HG03378 (cell line): ENCODE measurements at regions not wholly inside any gene's neighbourhood (a gene's known extent, or its start where the extent isn't known, plus 50 kb on each side); places are given as distances from the start of the nearest gene placed in this dataset.
"Not testable (repeated sequence)": the region's sequence is repeated elsewhere in the genome, so short reads cannot be mapped to it uniquely, and the experiment has no call there.

Source experiments
- ATAC-seq: cut with Tn5 transposase; IDR thresholded peaks from one replicate; pipeline ENCODE4 v1.9.1; 2021; ENCODE audit warnings: mild to moderate bottlenecking, moderate library complexity; ENCODE audit not compliant: unreplicated experiment

DNA sequence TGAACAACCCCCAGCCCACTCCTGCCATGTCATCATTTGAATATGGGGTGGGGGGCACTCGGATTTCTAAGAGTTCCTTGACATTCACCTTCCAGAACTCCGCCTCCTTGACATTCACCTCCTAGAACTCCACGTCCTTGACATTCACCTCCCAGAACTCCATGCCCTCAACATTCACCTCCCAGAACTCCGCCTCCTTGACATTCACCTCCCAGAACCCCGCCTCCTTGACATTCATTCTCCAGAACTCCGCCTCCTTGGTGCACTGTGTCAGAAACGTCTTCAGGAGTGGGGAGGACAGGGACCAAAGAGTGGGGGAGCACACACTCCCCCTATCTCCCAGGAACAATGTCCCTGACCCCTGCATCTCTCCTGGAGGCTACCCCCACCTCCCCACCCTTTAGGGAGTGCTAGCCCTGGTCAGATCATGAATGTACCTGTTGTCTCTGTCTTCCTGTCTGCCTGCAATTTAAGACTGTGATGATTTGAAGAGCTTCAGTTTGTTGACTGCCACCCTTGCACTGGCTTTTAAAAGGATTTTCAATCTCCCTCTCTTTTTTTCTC lies 110.1 kb downstream of the NPTX2 start:
- ATAC-seq, result no peak

DNA sequence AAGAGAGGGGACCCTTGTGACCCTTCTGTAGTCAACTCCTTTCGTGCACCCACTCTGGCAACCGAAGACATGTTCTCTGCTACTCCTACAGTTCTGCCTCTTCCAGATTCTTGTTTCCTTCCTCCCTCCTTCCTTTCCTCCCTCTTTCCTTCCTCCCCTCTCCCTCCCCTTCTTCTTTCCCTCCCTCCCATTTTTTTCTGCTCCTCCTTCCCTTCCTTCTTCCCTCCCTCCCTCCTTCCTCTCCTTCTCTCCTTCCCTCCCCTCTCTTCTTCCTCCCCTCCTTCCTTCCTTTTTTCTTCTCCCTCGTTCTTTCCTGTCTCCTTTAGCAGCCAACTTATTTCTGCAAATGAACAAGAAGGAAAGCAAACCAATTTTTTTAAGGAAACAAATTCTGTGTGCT lies 111.5 kb downstream of the NPTX2 start:
- no peak for ATAC-seq

DNA sequence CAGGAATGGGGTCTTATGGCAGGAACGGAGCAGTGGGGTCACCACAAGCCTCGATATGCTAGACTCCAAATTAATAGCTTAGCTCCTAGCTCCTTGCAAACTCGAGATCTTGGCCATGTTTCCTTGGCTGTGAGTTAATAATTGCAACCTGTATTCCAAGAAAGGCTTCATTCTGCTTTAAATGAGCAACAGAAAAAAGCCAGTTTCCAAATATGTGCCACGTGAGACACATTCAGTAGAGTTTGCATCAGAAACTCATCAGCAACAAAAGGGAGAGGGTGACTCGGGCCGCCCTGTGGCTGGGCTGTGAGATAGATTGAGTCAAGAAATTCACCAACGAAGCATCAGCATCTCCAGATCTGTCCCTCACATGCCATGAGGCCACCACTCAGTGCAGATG lies 112.0 kb downstream of the NPTX2 start:
- ATAC-seq, result no peak

DNA sequence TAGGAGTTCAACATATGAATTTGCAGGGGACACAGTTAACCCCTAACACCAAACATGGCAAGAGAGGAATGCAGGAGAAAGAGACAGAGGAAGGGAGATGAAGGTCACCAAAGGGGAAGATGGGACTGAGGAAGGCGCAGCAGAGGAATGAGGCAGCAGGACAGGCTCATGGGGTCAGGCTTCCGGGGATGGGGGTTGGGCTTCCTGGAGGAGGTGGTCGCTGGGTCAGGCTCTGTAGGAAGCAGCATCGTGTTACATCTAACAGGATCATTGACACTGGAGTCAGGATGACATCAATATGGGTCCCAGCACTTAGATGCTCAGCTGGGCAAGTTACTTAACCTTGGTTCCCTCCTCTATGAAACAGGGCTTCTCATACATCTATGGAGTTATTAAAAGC lies 113.2 kb downstream of the NPTX2 start:
- no peak for ATAC-seq

DNA sequence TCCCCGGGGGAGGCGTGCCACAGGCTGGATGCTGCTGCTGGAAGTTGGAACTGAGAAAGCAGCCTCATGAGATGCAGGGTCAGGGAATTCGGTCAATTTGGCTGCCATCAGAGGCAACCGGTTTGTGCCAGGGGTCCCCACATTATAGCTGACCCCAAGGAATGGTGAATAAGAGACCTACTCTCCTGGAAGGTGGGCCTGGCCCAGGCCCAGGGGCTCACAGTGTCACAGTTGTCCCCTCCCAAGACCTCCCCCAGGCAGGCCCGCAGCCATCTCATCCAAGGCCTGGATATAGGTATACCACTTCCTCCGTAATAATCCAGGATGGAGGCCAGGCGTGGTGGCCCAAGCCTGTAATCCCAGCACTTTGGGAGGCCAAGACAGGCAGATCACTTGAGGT lies 114.6 kb downstream of the NPTX2 start:
- ATAC-seq, result no peak

DNA sequence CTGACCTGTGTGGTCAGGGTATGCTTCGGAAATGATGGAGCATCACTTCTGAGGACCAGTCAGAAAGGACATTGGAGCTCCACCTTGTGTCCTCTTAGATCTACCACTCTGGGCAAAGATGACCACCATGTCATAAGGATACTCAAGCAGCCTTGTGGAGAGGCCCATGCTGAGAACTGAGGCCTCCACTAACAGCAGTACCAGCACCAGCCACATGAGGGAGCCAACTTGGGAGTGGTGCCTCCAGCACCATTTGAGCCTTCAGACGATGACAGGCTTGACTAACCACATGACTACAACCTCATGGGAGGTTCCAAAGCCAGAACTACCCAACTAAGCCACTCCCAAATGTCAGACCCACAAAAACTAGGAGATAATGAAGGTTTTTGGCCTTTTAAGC lies 116.0 kb downstream of the NPTX2 start:
- ATAC-seq, result no peak

GRCh38 chr7:98735801-98736200 lies 118.7 kb downstream of the NPTX2 start:
- no peak for ATAC-seq

- not testable (repeated sequence) for ATAC-seq
Measured at GRCh38 chr7:98736461-98736860, 119.4 kb downstream of the NPTX2 start.

- no peak for ATAC-seq
Measured at GRCh38 chr7:98737176-98737575, 120.1 kb downstream of the NPTX2 start.

- no peak for ATAC-seq
Measured at GRCh38 chr7:98740643-98741042, 123.6 kb downstream of the NPTX2 start.

DNA sequence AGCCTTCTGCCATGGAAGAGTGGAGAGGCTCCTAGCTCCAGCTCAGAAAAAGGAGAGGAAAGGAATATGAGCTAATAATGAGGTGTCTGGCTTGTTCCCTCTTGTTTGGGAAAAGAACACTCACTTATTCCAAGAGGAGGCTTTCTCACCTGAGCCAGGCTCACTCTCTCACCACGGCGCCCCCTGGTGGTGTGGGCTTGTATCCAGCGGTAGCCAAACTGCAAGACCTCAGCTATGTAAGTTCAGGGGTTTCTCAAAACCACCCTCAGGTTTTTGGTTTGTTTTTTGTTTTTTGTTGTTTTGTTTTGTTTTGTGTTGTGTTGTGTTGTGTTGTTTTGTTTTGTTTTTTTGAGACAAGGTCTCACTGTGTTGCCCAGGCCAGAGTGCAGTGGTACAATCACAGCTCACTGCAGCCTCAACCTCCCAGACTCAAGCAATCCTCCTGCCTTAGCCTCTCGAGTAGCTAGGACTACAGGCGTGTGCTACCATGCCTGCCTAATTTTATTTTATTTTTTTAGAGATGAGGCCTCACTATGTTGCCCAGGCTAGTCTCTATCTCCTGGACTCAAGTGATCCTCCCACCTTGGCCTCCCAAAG lies 124.0 kb downstream of the TMEM130 start:
- no peak for ATAC-seq

- ATAC-seq, result no peak
Measured at GRCh38 chr7:98748090-98748489, 121.7 kb downstream of the TMEM130 start.

DNA sequence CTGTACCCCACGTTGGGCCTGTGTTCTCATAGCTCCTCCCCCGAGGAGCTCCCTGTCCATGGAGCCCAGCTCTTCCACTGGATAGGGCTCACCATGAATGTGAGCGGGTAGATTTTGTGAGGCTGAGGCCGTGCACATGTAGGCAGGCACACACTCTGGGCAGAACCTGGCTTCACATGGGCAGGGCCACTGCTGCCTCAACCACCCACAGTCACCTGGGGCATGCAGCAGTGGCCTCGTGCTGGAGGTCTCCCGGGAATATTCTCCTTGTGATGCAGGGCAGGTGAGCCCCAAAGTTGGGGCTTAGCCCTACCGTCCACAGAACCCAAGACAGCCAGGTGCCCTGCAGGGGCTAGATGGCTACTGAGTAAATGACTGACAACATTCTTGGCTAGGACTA lies 116.6 kb downstream of the TMEM130 start:
- no peak for ATAC-seq

GRCh38 chr7:98753989-98754479 lies 115.8 kb downstream of the TMEM130 start:
- no peak for ATAC-seq

GRCh38 chr7:98755138-98755898 lies 114.5 kb downstream of the TMEM130 start:
- no peak for ATAC-seq

GRCh38 chr7:98758157-98758556 lies 111.7 kb downstream of the TMEM130 start:
- no peak for ATAC-seq

GRCh38 chr7:98760201-98760651 lies 109.6 kb downstream of the TMEM130 start:
- ATAC-seq, result no peak

GRCh38 chr7:98761225-98761624 lies 108.6 kb downstream of the TMEM130 start:
- no peak for ATAC-seq

DNA sequence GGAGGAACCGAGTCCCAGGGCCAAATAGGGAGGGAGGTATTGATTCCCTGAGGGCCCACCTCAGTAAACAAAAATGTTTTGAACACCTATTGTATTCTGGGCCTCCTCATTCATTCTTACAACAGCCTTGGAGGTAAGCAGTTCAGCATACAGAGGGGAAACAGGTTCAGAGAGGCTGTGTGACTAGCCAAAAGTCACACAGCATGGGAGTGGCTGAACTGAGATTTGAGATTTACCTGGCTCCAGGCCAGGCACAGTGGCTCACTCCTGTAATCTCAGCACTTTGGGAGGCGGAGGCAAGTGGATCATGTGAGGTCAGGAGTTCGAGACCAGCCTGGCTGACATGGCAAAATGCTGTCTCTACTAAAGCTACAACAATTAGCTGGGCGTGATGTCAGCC lies 107.2 kb downstream of the TMEM130 start:
- ATAC-seq, result no peak

GRCh38 chr7:98763441-98763840 lies 106.4 kb downstream of the TMEM130 start:
- ATAC-seq, result no peak

GRCh38 chr7:98764946-98765345 lies 104.9 kb downstream of the TMEM130 start:
- no peak for ATAC-seq

DNA sequence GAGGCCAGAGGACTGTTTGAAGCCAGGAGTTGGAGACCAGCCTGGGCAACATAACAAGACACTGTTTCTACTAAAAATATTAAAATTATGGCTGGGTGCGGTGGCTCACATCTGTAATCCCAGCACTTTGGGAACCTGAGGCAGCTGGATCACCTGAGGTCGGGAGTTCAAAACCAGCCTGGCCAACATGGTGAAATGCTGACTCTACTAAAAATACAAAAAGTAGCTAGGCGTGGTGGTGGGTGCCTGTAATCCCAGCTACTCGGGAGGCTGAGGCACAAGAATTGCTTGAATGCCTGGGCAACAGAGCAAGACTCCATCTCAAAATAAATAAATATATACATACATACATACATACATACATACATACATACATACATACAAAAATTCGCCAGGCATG lies 99.7 kb downstream of the TMEM130 start:
- ATAC-seq, result not testable (repeated sequence)
